GM18511 (cell line): ENCODE measurements at regions not wholly inside any gene's neighbourhood (a gene's known extent, or its start where the extent isn't known, plus 50 kb on each side); places are given as distances from the start of the nearest gene placed in this dataset.

Experiments used
- ATAC-seq: cut with Tn5 transposase; IDR thresholded peaks from one replicate; pipeline ENCODE4 v1.9.1; 2021; ENCODE audit warnings: mild to moderate bottlenecking, moderate library complexity; ENCODE audit not compliant: unreplicated experiment

- ATAC-seq, result no peak
Observed at GRCh38 chr18:78390348-78390951, 589.2 kb upstream of the SALL3 start.

DNA sequence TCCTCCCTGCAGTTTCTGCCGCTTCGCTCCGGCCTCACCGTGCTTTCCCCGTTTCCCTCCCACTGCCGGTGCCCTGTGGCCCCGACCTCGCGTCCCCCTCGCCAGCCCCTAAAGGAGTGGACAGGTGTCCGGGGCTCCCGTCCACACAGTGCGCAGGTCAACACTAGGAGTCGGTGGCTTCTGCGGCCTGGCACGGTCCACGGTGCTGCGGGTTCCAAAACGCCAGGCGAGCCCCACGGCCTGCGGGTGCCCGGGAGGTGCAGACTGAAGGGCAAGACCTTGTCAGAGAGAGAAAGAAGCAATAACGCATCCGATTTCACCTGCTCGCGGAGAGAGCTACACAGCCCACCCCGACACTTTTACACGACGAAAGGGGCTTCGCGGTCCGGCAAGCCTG, 588.7 kb upstream of the SALL3 start:
- no peak for ATAC-seq

DNA sequence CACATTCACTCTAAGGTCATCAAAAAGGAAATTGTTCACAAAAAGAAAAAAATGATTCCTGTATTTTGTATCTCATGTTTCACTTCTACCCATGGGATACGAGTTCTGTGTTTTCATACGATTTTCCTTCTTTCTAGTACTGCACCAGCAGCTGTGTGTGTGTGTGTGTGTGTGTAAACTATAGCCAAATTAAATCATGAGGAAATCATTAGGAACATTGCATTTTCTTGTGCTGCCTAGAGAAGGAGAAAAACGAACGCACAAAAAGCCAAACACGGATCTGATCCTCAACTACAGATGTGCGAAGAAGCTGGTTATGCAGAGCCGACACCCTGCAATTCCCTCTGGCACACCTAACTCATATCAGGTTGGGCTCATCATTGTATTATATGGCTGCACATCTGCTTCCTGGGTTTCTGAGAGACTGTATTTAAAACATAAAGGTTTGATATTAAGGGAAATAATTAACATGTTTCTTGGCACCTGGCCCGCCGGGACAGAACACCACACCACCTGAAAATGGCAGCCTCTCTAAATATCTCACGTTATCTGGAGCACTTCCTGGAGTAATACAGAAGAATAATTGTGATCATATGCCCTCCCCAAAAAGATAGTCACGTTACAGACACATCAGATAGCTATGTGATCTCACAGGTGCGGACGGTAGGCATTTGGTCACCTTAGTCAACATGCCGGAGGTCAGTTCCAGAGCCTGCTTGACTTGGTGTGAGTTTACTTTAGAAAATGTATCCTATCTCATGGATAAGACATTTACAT, 586.3 kb upstream of the SALL3 start:
- ATAC-seq, result no peak

DNA sequence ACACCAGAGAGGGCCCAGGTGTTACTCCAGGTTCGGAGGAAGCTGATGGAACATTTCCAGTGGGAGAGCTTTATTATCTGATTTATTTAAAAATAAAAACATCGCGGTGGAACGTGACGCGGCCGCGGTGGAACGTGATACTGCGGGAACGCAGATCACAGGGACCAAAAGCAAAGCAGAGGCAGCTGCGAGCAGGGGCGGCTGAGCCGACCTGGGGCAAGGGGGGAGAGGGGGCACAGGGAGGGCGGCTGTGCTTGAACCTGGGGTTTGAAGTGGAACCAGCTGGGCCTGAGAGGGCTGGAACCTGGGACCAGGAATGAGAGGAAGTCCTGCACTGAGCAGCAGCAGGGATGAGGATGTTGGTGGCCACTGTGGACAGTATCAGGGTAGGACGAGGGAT, 583.5 kb upstream of the SALL3 start:
- no peak for ATAC-seq

GRCh38 chr18:78396756-78397155, 582.9 kb upstream of the SALL3 start:
- ATAC-seq, result no peak

GRCh38 chr18:78399992-78400503, 579.6 kb upstream of the SALL3 start:
- ATAC-seq, result no peak

- ATAC-seq, result no peak
Observed at GRCh38 chr18:78402440-78402839, 577.2 kb upstream of the SALL3 start.

DNA sequence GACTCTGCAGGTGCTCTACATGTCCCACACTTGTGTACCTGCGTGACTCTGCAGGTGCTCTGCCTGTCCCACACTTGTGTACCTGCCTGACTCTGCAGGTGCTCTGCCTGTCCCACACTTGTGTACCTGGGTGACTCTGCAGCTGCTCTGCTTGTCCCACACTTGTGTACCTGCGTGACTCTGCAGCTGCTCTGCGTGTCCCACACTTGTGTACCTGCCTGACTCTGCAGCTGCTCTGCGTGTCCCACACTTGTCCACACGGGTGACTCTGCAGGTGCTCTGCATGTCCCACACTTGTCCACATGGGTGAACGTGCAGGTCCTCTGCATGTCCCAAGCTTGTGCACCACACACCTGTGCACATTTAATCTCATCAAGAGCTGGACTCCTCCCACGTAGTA, 576.7 kb upstream of the SALL3 start:
- no peak for ATAC-seq

DNA sequence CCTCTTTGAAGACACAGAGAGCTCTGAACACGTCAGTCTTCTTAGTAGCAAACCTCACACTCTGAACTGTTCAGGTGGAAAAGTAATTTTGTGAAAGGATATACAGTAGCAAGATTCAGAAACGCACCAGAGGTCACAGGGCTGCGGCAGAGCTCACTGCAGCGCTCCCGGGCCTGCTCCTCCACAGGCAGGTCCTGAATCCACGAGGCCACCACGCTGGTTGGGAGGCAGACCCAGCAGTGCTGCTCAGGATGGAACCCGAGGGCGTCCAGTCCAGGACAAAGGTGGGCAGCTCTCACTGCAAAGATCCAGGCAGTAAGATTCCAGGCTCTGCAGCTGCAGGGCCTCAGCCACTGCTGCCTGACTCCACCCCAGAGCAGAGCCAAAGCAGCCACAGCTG, 576.2 kb upstream of the SALL3 start:
- ATAC-seq, result no peak

GRCh38 chr18:78405763-78406162, 573.9 kb upstream of the SALL3 start:
- no peak for ATAC-seq

- no peak for ATAC-seq
Observed at GRCh38 chr18:78406743-78407465, 572.7 kb upstream of the SALL3 start.

DNA sequence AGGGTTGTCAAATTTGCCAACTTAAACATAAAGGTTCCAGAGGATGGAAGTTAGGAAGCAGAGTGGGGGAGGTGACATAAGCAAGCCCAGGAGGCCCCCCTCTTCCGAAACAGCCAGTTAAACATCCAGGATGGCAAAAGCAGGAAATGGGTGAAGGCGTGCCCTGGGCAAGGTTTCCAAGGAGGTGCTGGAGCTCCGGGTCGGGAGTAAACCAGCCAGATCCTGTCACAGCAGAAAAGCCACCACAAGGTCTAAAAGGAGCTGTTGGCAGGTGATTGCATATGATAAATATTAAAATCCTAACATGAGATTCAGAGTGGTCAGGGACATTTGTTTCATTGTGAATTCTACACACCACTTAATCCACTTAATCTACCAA, 572.2 kb upstream of the SALL3 start:
- ATAC-seq, result no peak

DNA sequence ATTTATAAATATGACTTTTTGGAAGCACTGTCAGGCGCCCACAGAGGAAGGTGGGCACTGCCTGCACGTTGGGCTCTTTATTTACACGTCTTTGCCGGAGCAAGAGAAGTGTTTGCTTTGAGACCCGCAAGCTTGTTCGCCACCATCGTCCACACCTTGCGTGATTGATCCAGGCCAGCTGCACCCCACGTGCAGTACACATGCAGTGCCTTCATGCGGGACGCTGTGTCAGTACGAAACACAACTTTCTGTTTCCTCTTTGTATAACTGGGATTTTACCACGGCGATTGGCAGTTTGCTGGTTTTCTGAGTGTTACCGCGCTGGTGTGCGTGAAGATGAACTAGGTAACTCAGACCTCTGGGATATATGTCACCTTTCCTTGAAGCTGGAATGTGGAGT, 571.0 kb upstream of the SALL3 start:
- ATAC-seq, result no peak

DNA sequence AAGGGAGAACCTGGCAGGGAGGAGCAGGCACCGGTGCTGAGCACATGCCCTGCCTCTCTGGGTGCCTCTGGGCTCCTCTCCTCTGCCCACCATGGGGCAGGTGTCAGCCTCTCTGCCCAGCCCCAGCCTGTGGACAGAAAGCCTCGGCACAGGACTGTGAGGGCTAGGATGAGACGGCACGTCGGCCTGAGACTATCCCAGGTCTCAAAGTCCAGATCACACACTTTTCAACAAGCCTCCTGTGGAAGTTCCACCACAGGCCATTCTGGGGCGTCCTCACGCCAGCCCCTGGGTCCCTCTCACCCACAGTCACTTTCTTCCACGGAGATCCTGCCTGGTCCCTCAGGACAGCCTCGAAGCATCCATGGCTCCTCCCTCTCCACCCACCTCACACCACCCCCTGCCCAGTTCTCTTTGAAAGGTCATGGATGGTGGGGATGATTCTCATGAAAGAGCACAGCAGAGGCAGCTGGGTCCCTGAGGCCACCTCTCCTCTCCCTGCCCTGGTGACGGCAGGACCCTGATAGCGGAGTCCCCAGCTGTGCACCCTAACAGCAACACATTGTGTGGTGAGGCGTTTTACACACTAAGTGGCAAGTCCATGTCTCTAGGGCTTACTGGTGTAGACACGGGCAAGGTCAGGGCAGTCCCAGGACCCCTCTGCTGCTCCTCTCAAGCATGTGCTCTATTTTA, 569.4 kb upstream of the SALL3 start:
- no peak for ATAC-seq

DNA sequence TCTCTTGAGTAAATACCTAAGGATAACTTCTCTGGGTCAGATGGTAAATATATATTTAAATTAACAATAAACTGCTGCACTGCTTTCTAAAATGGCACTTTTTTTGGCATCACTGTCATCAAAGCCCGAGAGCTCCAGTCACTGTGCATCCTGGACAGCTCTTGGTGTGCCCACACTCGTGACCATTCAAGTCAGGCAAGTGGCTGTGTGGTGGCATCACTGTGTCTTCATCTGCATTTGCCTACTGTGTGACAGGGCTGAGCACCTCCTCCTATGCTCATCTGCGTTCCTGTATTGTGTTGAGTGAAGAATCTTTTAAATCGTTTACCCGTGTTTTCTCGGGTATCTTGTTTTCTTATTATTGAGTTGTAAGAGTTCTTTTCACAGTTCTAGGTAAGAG, 568.1 kb upstream of the SALL3 start:
- no peak for ATAC-seq

GRCh38 chr18:78414302-78414701, 565.3 kb upstream of the SALL3 start:
- ATAC-seq, result no peak

- ATAC-seq, result no peak
Observed at GRCh38 chr18:78416853-78417252, 562.8 kb upstream of the SALL3 start.

- ATAC-seq, result no peak
Observed at GRCh38 chr18:78418379-78418778, 561.2 kb upstream of the SALL3 start.

DNA sequence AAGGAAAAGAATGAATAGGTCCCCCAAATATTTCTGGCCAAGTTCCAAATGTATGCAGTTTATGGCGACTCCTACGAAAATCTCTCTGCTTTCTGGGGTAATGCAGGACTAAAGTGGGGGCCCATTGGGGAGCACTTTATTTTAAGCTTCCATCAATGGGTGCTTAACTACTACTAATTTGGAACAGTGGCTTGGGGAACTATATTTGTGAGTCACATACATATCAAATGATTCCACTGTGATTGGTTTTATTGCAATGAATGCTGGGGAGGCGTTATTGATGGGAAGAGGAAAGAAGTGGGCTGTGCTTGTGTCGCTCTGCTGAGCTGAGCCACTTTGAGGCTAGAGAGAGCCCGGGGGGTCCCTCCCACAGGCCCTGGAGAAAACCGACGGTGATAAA, 560.4 kb upstream of the SALL3 start:
- no peak for ATAC-seq

- ATAC-seq, result no peak
Observed at GRCh38 chr18:78420116-78420515, 559.5 kb upstream of the SALL3 start.

GRCh38 chr18:78421392-78421791, 558.2 kb upstream of the SALL3 start:
- ATAC-seq, result no peak
